Activated T-cell treated with anti-CD3 and anti-CD28 coated beads for 24 hours (primary cell): ENCODE measurements at regions not wholly inside any gene's neighbourhood (a gene's known extent, or its start where the extent isn't known, plus 50 kb on each side); places are given as distances from the start of the nearest gene placed in this dataset.

ENCODE experiments used
- DNase-seq: peaks from one replicate; pipeline ENCODE4 v3.0.0-alpha.2; 2020; ENCODE audit warnings: low read depth

- DNase-seq, result no peak
Measured at GRCh38 chr2:120992791-120993555, 257.3 kb downstream of the GLI2 start.

- DNase-seq, result no peak
Measured at GRCh38 chr2:120993661-120994060, 258.0 kb downstream of the GLI2 start.

GRCh38 chr2:120994301-120994995 lies 258.8 kb downstream of the GLI2 start:
- no peak for DNase-seq

GRCh38 chr2:120995152-120995551 lies 259.5 kb downstream of the GLI2 start:
- DNase-seq, result no peak

GRCh38 chr2:120995656-120996190 lies 260.1 kb downstream of the GLI2 start:
- DNase-seq, result no peak

- no peak for DNase-seq
Measured at GRCh38 chr2:120999377-121000097, 263.9 kb downstream of the GLI2 start.

GRCh38 chr2:121000804-121001203 lies 265.1 kb downstream of the GLI2 start:
- DNase-seq, result no peak

- DNase-seq, result no peak
Measured at GRCh38 chr2:121001641-121002040, 266.0 kb downstream of the GLI2 start.

GRCh38 chr2:121002597-121002996 lies 266.9 kb downstream of the GLI2 start:
- no peak for DNase-seq

- DNase-seq, result no peak
Measured at GRCh38 chr2:121003391-121003790, 267.7 kb downstream of the GLI2 start.

- DNase-seq, result no peak
Measured at GRCh38 chr2:121004359-121004758, 268.7 kb downstream of the GLI2 start.

GRCh38 chr2:121004950-121005349 lies 269.3 kb downstream of the GLI2 start:
- no peak for DNase-seq

- no peak for DNase-seq
Measured at GRCh38 chr2:121005453-121005852, 269.8 kb downstream of the GLI2 start.

- DNase-seq, result no peak
Measured at GRCh38 chr2:121006743-121007489, 271.2 kb downstream of the GLI2 start.

GRCh38 chr2:121007490-121007853 lies 271.8 kb downstream of the GLI2 start:
- no peak for DNase-seq

- DNase-seq, result no peak
Measured at GRCh38 chr2:121008975-121009374, 273.3 kb downstream of the GLI2 start.

GRCh38 chr2:121010998-121011397 lies 274.0 kb downstream of the TFCP2L1 start:
- no peak for DNase-seq

GRCh38 chr2:121014876-121015275 lies 270.1 kb downstream of the TFCP2L1 start:
- no peak for DNase-seq

- no peak for DNase-seq
Measured at GRCh38 chr2:121015971-121016485, 269.0 kb downstream of the TFCP2L1 start.

- DNase-seq, result no peak
Measured at GRCh38 chr2:121017396-121017795, 267.6 kb downstream of the TFCP2L1 start.

GRCh38 chr2:121018136-121019061 lies 266.6 kb downstream of the TFCP2L1 start:
- DNase-seq, result no peak
